ENCODE measurements at regions not wholly inside any gene's neighbourhood (a gene's known extent, or its start where the extent isn't known, plus 50 kb on each side); places are given as distances from the start of the nearest gene placed in this dataset.
"Not testable (repeated sequence)": the region's sequence is repeated elsewhere in the genome, so short reads cannot be mapped to it uniquely, and the experiment has no call there.

- no peak for DNase-seq
- Histone ChIP-seq H3K4me3 (ENCODE audit: insufficient read depth, low read depth, low read length, poor library complexity, severe bottlenecking) (no peak overlapping the region), H3K27ac (ENCODE audit: insufficient read depth, low read length, poor library complexity, severe bottlenecking) (no peak overlapping the region), H3K4me1 (ENCODE audit: control insufficient read depth, insufficient read depth, low read length, poor library complexity, severe bottlenecking) (no peaks in the 10 kb centered on the region), H3K9me3 (ENCODE audit: control insufficient read depth, low read length) (no peaks in the 10 kb centered on the region), H3K27me3 (replicated peaks; ENCODE audit: control insufficient read depth, insufficient read depth, low read length, poor library complexity, severe bottlenecking) (no peaks in the 10 kb centered on the region), H3K36me3 (ENCODE audit: control insufficient read depth, insufficient read depth, low read length) (no peaks in the 10 kb centered on the region)
Measured at GRCh38 chr5:167355346-167355745, 936.1 kb upstream of the WWC1 start.

DNA sequence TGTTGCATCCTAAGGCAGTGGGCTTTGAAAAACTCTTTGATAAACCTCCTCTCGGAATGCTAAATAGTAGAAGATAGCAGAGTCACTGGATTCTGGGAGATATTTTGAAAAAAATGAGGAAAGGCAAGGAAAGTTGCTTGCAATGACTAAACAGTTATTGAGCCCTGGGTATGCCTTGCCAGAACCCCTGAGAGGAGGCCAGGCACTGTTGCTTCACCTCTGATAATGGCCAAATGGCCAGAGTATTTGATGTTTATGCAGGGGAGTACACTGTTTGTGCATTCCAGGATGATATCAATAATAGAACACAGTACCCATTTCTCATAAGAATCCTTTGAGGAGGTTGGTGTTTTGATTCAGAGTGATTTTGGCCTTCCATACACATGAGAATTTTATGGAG lies 935.1 kb upstream of the WWC1 start:
- no peaks in the 10 kb centered on the region for H3K36me3 ChIP-seq (ENCODE audit: control insufficient read depth, insufficient read depth, low read length)
- DNase-seq: no peak
- H3K27me3 ChIP-seq (replicated peaks; ENCODE audit: control insufficient read depth, insufficient read depth, low read length, poor library complexity, severe bottlenecking): no peaks in the 10 kb centered on the region
- no peak overlapping the region for H3K27ac ChIP-seq (ENCODE audit: insufficient read depth, low read length, poor library complexity, severe bottlenecking)
- H3K9me3 ChIP-seq (ENCODE audit: control insufficient read depth, low read length): no peaks in the 10 kb centered on the region
- no peaks in the 10 kb centered on the region for H3K4me1 ChIP-seq (ENCODE audit: control insufficient read depth, insufficient read depth, low read length, poor library complexity, severe bottlenecking)
- H3K4me3 ChIP-seq (ENCODE audit: insufficient read depth, low read depth, low read length, poor library complexity, severe bottlenecking): no peak overlapping the region

GRCh38 chr5:167358868-167359492 lies 932.5 kb upstream of the WWC1 start:
- Histone ChIP-seq H3K27me3 (replicated peaks; ENCODE audit: control insufficient read depth, insufficient read depth, low read length, poor library complexity, severe bottlenecking) (no peaks in the 10 kb centered on the region), H3K27ac (ENCODE audit: insufficient read depth, low read length, poor library complexity, severe bottlenecking) (no peak overlapping the region), H3K4me3 (ENCODE audit: insufficient read depth, low read depth, low read length, poor library complexity, severe bottlenecking) (no peak overlapping the region), H3K9me3 (ENCODE audit: control insufficient read depth, low read length) (no peaks in the 10 kb centered on the region), H3K36me3 (ENCODE audit: control insufficient read depth, insufficient read depth, low read length) (no peaks in the 10 kb centered on the region), H3K4me1 (ENCODE audit: control insufficient read depth, insufficient read depth, low read length, poor library complexity, severe bottlenecking) (no peaks in the 10 kb centered on the region)
- no peak for DNase-seq

GRCh38 chr5:167361795-167362194 lies 929.6 kb upstream of the WWC1 start:
- no peak overlapping the region for H3K27ac ChIP-seq (ENCODE audit: insufficient read depth, low read length, poor library complexity, severe bottlenecking)
- DNase-seq: no peak
- H3K27me3 ChIP-seq (replicated peaks; ENCODE audit: control insufficient read depth, insufficient read depth, low read length, poor library complexity, severe bottlenecking): no peaks in the 10 kb centered on the region
- no peaks in the 10 kb centered on the region for H3K36me3 ChIP-seq (ENCODE audit: control insufficient read depth, insufficient read depth, low read length)
- no peaks in the 10 kb centered on the region for H3K4me1 ChIP-seq (ENCODE audit: control insufficient read depth, insufficient read depth, low read length, poor library complexity, severe bottlenecking)
- no peaks in the 10 kb centered on the region for H3K9me3 ChIP-seq (ENCODE audit: control insufficient read depth, low read length)
- H3K4me3 ChIP-seq (ENCODE audit: insufficient read depth, low read depth, low read length, poor library complexity, severe bottlenecking): no peak overlapping the region

DNA sequence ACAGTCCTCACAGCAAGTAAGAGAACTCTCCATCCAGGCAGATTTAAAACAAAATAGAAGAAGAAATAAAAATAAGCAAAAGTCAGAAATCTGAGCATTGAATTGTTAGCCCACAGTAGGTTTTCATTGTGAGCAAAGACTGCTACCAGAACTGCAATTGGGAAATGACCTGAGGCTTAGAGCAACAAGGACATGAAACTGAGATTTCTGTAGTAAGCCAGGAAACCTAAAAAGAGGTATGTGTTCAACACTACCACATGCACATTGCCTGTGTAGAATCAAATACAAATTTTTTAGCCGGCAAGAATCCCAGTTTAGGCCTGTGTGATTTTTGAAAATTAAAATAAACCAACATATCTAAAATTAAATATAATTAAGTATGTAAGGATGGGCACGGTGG lies 928.4 kb upstream of the WWC1 start:
- Histone ChIP-seq H3K4me1 (ENCODE audit: control insufficient read depth, insufficient read depth, low read length, poor library complexity, severe bottlenecking) (no peaks in the 10 kb centered on the region), H3K27me3 (replicated peaks; ENCODE audit: control insufficient read depth, insufficient read depth, low read length, poor library complexity, severe bottlenecking) (no peaks in the 10 kb centered on the region), H3K9me3 (ENCODE audit: control insufficient read depth, low read length) (no peaks in the 10 kb centered on the region), H3K36me3 (ENCODE audit: control insufficient read depth, insufficient read depth, low read length) (no peaks in the 10 kb centered on the region), H3K27ac (ENCODE audit: insufficient read depth, low read length, poor library complexity, severe bottlenecking) (no peak overlapping the region), H3K4me3 (ENCODE audit: insufficient read depth, low read depth, low read length, poor library complexity, severe bottlenecking) (no peak overlapping the region)
- DNase-seq: no peak

GRCh38 chr5:167375125-167375524 lies 916.3 kb upstream of the WWC1 start:
- H3K4me3 ChIP-seq (ENCODE audit: insufficient read depth, low read depth, low read length, poor library complexity, severe bottlenecking): no peak overlapping the region
- no peaks in the 10 kb centered on the region for H3K27me3 ChIP-seq (replicated peaks; ENCODE audit: control insufficient read depth, insufficient read depth, low read length, poor library complexity, severe bottlenecking)
- no peaks in the 10 kb centered on the region for H3K9me3 ChIP-seq (ENCODE audit: control insufficient read depth, low read length)
- H3K36me3 ChIP-seq (ENCODE audit: control insufficient read depth, insufficient read depth, low read length): no peaks in the 10 kb centered on the region
- H3K27ac ChIP-seq (ENCODE audit: insufficient read depth, low read length, poor library complexity, severe bottlenecking): no peak overlapping the region
- DNase-seq: no peak
- no peaks in the 10 kb centered on the region for H3K4me1 ChIP-seq (ENCODE audit: control insufficient read depth, insufficient read depth, low read length, poor library complexity, severe bottlenecking)

- Histone ChIP-seq H3K4me3 (ENCODE audit: insufficient read depth, low read depth, low read length, poor library complexity, severe bottlenecking) (no peak overlapping the region), H3K9me3 (ENCODE audit: control insufficient read depth, low read length) (no peaks in the 10 kb centered on the region), H3K36me3 (ENCODE audit: control insufficient read depth, insufficient read depth, low read length) (no peaks in the 10 kb centered on the region), H3K27ac (ENCODE audit: insufficient read depth, low read length, poor library complexity, severe bottlenecking) (no peak overlapping the region), H3K4me1 (ENCODE audit: control insufficient read depth, insufficient read depth, low read length, poor library complexity, severe bottlenecking) (no peaks in the 10 kb centered on the region), H3K27me3 (replicated peaks; ENCODE audit: control insufficient read depth, insufficient read depth, low read length, poor library complexity, severe bottlenecking) (no peaks in the 10 kb centered on the region)
- DNase-seq: no peak
Measured at GRCh38 chr5:167378894-167379723, 912.3 kb upstream of the WWC1 start.

GRCh38 chr5:167381457-167381856 lies 910.0 kb upstream of the WWC1 start:
- no peak overlapping the region for H3K4me3 ChIP-seq (ENCODE audit: insufficient read depth, low read depth, low read length, poor library complexity, severe bottlenecking)
- H3K27ac ChIP-seq (ENCODE audit: insufficient read depth, low read length, poor library complexity, severe bottlenecking): no peak overlapping the region
- H3K36me3 ChIP-seq (ENCODE audit: control insufficient read depth, insufficient read depth, low read length): no peaks in the 10 kb centered on the region
- no peaks in the 10 kb centered on the region for H3K9me3 ChIP-seq (ENCODE audit: control insufficient read depth, low read length)
- H3K27me3 ChIP-seq (replicated peaks; ENCODE audit: control insufficient read depth, insufficient read depth, low read length, poor library complexity, severe bottlenecking): no peaks in the 10 kb centered on the region
- H3K4me1 ChIP-seq (ENCODE audit: control insufficient read depth, insufficient read depth, low read length, poor library complexity, severe bottlenecking): no peaks in the 10 kb centered on the region
- no peak for DNase-seq

DNA sequence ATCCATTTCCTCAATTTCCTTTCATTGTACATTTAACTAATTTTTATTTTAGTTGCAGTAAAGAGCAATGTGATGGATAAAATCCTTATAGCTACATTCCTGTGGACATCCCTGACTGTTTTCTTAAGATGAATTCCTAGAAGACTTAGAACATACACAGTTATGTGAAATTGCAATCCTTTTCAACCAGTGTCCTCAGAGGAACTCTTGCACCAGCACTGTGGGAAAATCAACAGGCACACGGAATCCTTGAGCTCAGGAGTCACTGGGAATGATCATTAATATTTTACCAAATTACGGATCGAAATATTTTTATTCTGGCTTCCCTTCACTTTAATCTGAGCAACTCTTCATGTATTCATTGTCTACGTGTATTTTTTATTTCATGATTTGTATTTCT lies 901.9 kb upstream of the WWC1 start:
- H3K36me3 ChIP-seq (ENCODE audit: control insufficient read depth, insufficient read depth, low read length): no peaks in the 10 kb centered on the region
- H3K27me3 ChIP-seq (replicated peaks; ENCODE audit: control insufficient read depth, insufficient read depth, low read length, poor library complexity, severe bottlenecking): no peaks in the 10 kb centered on the region
- no peak overlapping the region for H3K4me3 ChIP-seq (ENCODE audit: insufficient read depth, low read depth, low read length, poor library complexity, severe bottlenecking)
- H3K9me3 ChIP-seq (ENCODE audit: control insufficient read depth, low read length): no peaks in the 10 kb centered on the region
- H3K27ac ChIP-seq (ENCODE audit: insufficient read depth, low read length, poor library complexity, severe bottlenecking): no peak overlapping the region
- no peak for DNase-seq
- no peaks in the 10 kb centered on the region for H3K4me1 ChIP-seq (ENCODE audit: control insufficient read depth, insufficient read depth, low read length, poor library complexity, severe bottlenecking)

- H3K27ac ChIP-seq (ENCODE audit: insufficient read depth, low read length, poor library complexity, severe bottlenecking); H3K9me3 ChIP-seq (ENCODE audit: control insufficient read depth, low read length); DNase-seq; H3K4me3 ChIP-seq (ENCODE audit: insufficient read depth, low read depth, low read length, poor library complexity, severe bottlenecking); H3K4me1 ChIP-seq (ENCODE audit: control insufficient read depth, insufficient read depth, low read length, poor library complexity, severe bottlenecking); H3K36me3 ChIP-seq (ENCODE audit: control insufficient read depth, insufficient read depth, low read length); H3K27me3 ChIP-seq (replicated peaks; ENCODE audit: control insufficient read depth, insufficient read depth, low read length, poor library complexity, severe bottlenecking): not testable (repeated sequence)
Measured at GRCh38 chr5:167391286-167391685, 900.2 kb upstream of the WWC1 start.

Data from effector memory CD4-positive, alpha-beta T cell (primary cell).